H1 (cell line): ENCODE measurements at regions not wholly inside any gene's neighbourhood (a gene's known extent, or its start where the extent isn't known, plus 50 kb on each side); places are given as distances from the start of the nearest gene placed in this dataset.

Experiments used
- CTCF ChIA-PET: fragments of 300-600 bp; sonication (Branson Sonifier 250); formaldehyde crosslinking; loops from one replicate; lab custom pipeline; 2021; ENCODE audit not compliant: partially characterized antibody; lab: Charles Lee
- POLR2A ChIA-PET: fragments of 300-600 bp; sonication (Branson Sonifier 250); formaldehyde crosslinking; loops from one replicate; lab custom pipeline; 2021; ENCODE audit warnings: inconsistent platforms; ENCODE audit not compliant: partially characterized antibody; lab: Charles Lee
- DNase-seq, 2 experiments: peaks; one replicate each; pipeline versions ENCODE4 v3.0.0 to v3.0.0-alpha.2; 2010 to 2022; ENCODE audit warnings: low spot score in 2 of 2, low read depth in 1 of 2, mixed read lengths in 1 of 2
- FAIRE-seq: peaks from 2 replicates; lab custom pipeline; 2011; peaks lifted over from hg19 to GRCh38; lab: Jason Lieb, UNC
- H2AFZ ChIP-seq: 2 replicates; pipeline ENCODE4 v1.8.1; 2012; ENCODE audit warnings: low read length, inconsistent platforms
- H2AK5ac ChIP-seq: 2 replicates; pipeline ENCODE4 v1.6.1; 2013; ENCODE audit warnings: low read depth, low read length
- H2BK120ac ChIP-seq: replicated peaks from 2 replicates; pipeline ENCODE3; 2013; ENCODE audit warnings: low read depth, low read length, inconsistent platforms
- H2BK12ac ChIP-seq: 2 replicates; pipeline ENCODE4 v1.6.1; 2013; ENCODE audit warnings: low read depth, low read length
- H2BK15ac ChIP-seq: 2 replicates; pipeline ENCODE4 v1.6.1; 2013; ENCODE audit warnings: low read length
- H2BK20ac ChIP-seq: 2 replicates; pipeline ENCODE4 v1.6.1; 2013; ENCODE audit warnings: low read length
- H2BK5ac ChIP-seq: 2 replicates; pipeline ENCODE4 v1.6.1; 2013; ENCODE audit warnings: low read depth, low read length
- H3K14ac ChIP-seq: 2 replicates; pipeline ENCODE4 v1.6.1; 2013; ENCODE audit warnings: inconsistent platforms; ENCODE audit not compliant: insufficient read length
- H3K18ac ChIP-seq: 2 replicates; pipeline ENCODE4 v1.6.1; 2013; ENCODE audit warnings: low read length; ENCODE audit errors: extremely low read depth
- H3K23ac ChIP-seq: 2 replicates; pipeline ENCODE4 v1.6.1; 2013; ENCODE audit warnings: inconsistent platforms; ENCODE audit not compliant: insufficient read length
- H3K23me2 ChIP-seq: 2 replicates; pipeline ENCODE4 v1.6.1; 2013; ENCODE audit warnings: low read depth, low read length
- H3K27ac ChIP-seq: 2 replicates; pipeline ENCODE4 v1.6.1; 2011; ENCODE audit warnings: low read depth, low read length, inconsistent platforms
- H3K27me3 ChIP-seq, 4 experiments: replicated peaks in 1 of 4; 1 replicate in 1 of 4; 2 replicates in 3 of 4; pipeline versions ENCODE4 v1.6.1 to v1.8.1; 2011 to 2013; ENCODE audit warnings: low read length in 3 of 4, mild to moderate bottlenecking in 3 of 4, inconsistent platforms in 2 of 4, mixed read lengths in 2 of 4, moderate library complexity in 1 of 4; ENCODE audit not compliant: control insufficient read depth in 3 of 4, insufficient read depth in 3 of 4; ENCODE audit errors: extremely low read depth in 1 of 4
- H3K36me3 ChIP-seq, 4 experiments: 2 replicates each; pipeline versions ENCODE4 v1.6.1 to v1.8.1; 2011 to 2013; ENCODE audit warnings: mild to moderate bottlenecking in 4 of 4, low read length in 3 of 4, moderate library complexity in 2 of 4, control low read depth in 1 of 4, inconsistent platforms in 1 of 4; ENCODE audit not compliant: insufficient read depth in 4 of 4, control insufficient read depth in 2 of 4
- H3K4ac ChIP-seq: replicated peaks from 2 replicates; pipeline ENCODE3; 2013; ENCODE audit warnings: low read length, low read depth, mixed read lengths, inconsistent platforms; ENCODE audit not compliant: insufficient read length
- H3K4me1 ChIP-seq, 4 experiments: replicated peaks in 1 of 4; 1 replicate in 1 of 4; 2 replicates in 3 of 4; pipeline versions ENCODE4 v1.6.1 to v1.8.1; 2011 to 2013; ENCODE audit warnings: low read length in 3 of 4, inconsistent platforms in 2 of 4, mixed read lengths in 1 of 4; ENCODE audit not compliant: insufficient read depth in 4 of 4, control insufficient read depth in 3 of 4
- H3K4me2 ChIP-seq, 2 experiments: 2 replicates each; pipeline versions ENCODE4 v1.6.1 to v1.8.1; 2011 to 2013; ENCODE audit warnings: low read depth in 2 of 2, low read length in 2 of 2, control low read depth in 1 of 2, inconsistent platforms in 1 of 2, mild to moderate bottlenecking in 1 of 2; ENCODE audit not compliant: insufficient read depth in 1 of 2
- H3K4me3 ChIP-seq, 4 experiments: fragments of 200-600, 300-600 bp in 1 of 4; sonication (generic), shearing (Covaris generic), sonication (Bioruptor Twin) in 1 of 4; 2 replicates each; pipeline versions ENCODE4 v1.5.1 to v1.8.1; 2011 to 2016; ENCODE audit warnings: low read length in 4 of 4, low read depth in 3 of 4, control low read depth in 2 of 4, inconsistent platforms in 2 of 4, mild to moderate bottlenecking in 2 of 4, mixed read lengths in 1 of 4, moderate library complexity in 1 of 4; ENCODE audit not compliant: insufficient read depth in 2 of 4; ENCODE audit errors: extremely low read depth in 1 of 4
- H3K56ac ChIP-seq: replicated peaks from 2 replicates; pipeline ENCODE3; 2013; ENCODE audit warnings: low read depth, mild to moderate bottlenecking, mixed read lengths, low read length, inconsistent platforms; ENCODE audit not compliant: insufficient read length
- H3K79me1 ChIP-seq: 2 replicates; pipeline ENCODE4 v1.6.1; 2013; ENCODE audit warnings: low read depth, low read length, control low read depth
- H3K79me2 ChIP-seq, 2 experiments: 2 replicates each; pipeline versions ENCODE4 v1.6.1 to v1.8.1; 2012 to 2013; ENCODE audit warnings: low read length in 2 of 2, mild to moderate bottlenecking in 2 of 2, inconsistent platforms in 1 of 2; ENCODE audit not compliant: insufficient read depth in 2 of 2, control insufficient read depth in 1 of 2
- H3K9ac ChIP-seq, 4 experiments: replicated peaks in 1 of 4; 1 replicate in 1 of 4; 2 replicates in 3 of 4; pipeline versions ENCODE4 v1.6.1 to v1.8.1; 2011 to 2013; ENCODE audit warnings: low read depth in 3 of 4, low read length in 3 of 4, control low read depth in 2 of 4, mild to moderate bottlenecking in 2 of 4, moderate library complexity in 2 of 4, inconsistent platforms in 1 of 4; ENCODE audit errors: extremely low read depth in 1 of 4
- H3K9me3 ChIP-seq, 2 experiments: 2 replicates each; pipeline versions ENCODE4 v1.6.1 to v1.8.1; 2012 to 2013; ENCODE audit warnings: mild to moderate bottlenecking in 2 of 2, moderate library complexity in 2 of 2, control low read depth in 1 of 2, inconsistent platforms in 1 of 2, low read depth in 1 of 2, low read length in 1 of 2, mixed read lengths in 1 of 2; ENCODE audit not compliant: insufficient read depth in 2 of 2
- H4K20me1 ChIP-seq, 2 experiments: replicated peaks in 1 of 2; 2 replicates each; pipeline versions ENCODE3 to v1.8.1; 2011 to 2013; ENCODE audit warnings: inconsistent platforms in 2 of 2, low read length in 2 of 2, mild to moderate bottlenecking in 1 of 2; ENCODE audit not compliant: insufficient read depth in 2 of 2, control insufficient read depth in 1 of 2
- H4K5ac ChIP-seq: 2 replicates; pipeline ENCODE4 v1.6.1; 2013; ENCODE audit warnings: low read length, low read depth, mixed read lengths, inconsistent platforms; ENCODE audit not compliant: insufficient read length
- H4K8ac ChIP-seq: 2 replicates; pipeline ENCODE4 v1.8.0; 2013; ENCODE audit warnings: mild to moderate bottlenecking, moderate library complexity, low read length, inconsistent platforms; ENCODE audit not compliant: insufficient read depth; ENCODE audit errors: extremely low read depth
- H4K91ac ChIP-seq: replicated peaks from 2 replicates; pipeline ENCODE3; 2013; ENCODE audit warnings: low read length, mixed read lengths, inconsistent platforms; ENCODE audit not compliant: insufficient read length
- CBX8 ChIP-seq: fragments of 300-800, 300-1000 bp; sonication (generic); IDR thresholded peaks from 2 replicates; pipeline ENCODE4 v1.7.1; 2016; ENCODE audit warnings: low read depth, low read length, borderline replicate concordance
- GABPA ChIP-seq: IDR thresholded peaks from 2 replicates; pipeline ENCODE4 v1.6.1; 2011; ENCODE audit warnings: mild to moderate bottlenecking, low read length, moderate library complexity, borderline replicate concordance; ENCODE audit not compliant: insufficient read depth
- POLR2AphosphoS5 ChIP-seq: IDR thresholded peaks from 2 replicates; pipeline ENCODE4 v1.6.1; 2011; ENCODE audit warnings: low read depth, low read length
- SAP30 ChIP-seq: fragments of 300-600 bp; sonication (generic); IDR thresholded peaks from 2 replicates; pipeline ENCODE4 v1.7.1; 2012; ENCODE audit warnings: low read length, moderate library complexity, mild to moderate bottlenecking, inconsistent platforms; ENCODE audit not compliant: insufficient read depth, insufficient replicate concordance

DNA sequence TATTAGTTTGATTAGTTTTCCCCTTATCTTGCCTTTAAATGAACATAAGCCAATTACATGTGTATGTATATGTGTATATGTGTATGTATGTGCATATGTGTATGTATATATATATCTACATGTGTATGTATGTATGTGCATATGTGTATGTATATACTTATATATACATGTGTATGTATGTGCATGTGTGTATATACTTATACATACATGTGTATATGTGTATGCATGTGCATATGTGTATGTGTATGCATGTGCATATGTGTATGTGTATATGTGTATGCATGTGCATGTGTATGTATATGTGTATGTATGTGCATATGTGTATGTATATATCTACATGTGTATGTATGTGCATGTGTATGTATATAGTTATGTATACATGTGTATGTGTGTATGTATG, 65.5 kb upstream of the CCT8L2 start:
- H4K20me1 ChIP-seq: no peaks in the 10 kb centered on the region
- no peak overlapping the region for H2BK12ac ChIP-seq
- H2BK15ac ChIP-seq: no peak overlapping the region
- no peak overlapping the region for H4K5ac ChIP-seq
- no peak overlapping the region for H2AFZ ChIP-seq
- H3K4me2 ChIP-seq: no peak overlapping the region
- no peak overlapping the region for H2AK5ac ChIP-seq
- H2BK20ac ChIP-seq: no peak overlapping the region
- ChIA-PET CTCF (no interaction called here), POLR2A (no interaction called here)
- no peaks in the 10 kb centered on the region for H3K79me1 ChIP-seq
- H3K27me3 ChIP-seq: no peaks in the 10 kb centered on the region
- no peak overlapping the region for H3K4me3 ChIP-seq
- no peak overlapping the region for H2BK120ac ChIP-seq
- H3K9ac ChIP-seq: no peak overlapping the region
- H4K91ac ChIP-seq: no peak overlapping the region
- H3K14ac ChIP-seq: no peak overlapping the region
- H3K56ac ChIP-seq: no peak overlapping the region
- FAIRE-seq (no peak), DNase-seq (no peak)
- no peaks in the 10 kb centered on the region for H3K36me3 ChIP-seq
- H3K4ac ChIP-seq: no peak overlapping the region
- H4K8ac ChIP-seq: no peak overlapping the region
- no peak overlapping the region for H3K23ac ChIP-seq
- no peaks in the 10 kb centered on the region for H3K23me2 ChIP-seq
- no peaks in the 10 kb centered on the region for H3K79me2 ChIP-seq
- no peaks in the 10 kb centered on the region for H3K4me1 ChIP-seq
- H3K9me3 ChIP-seq: peaks cover 19 to 41% of the 10 kb centered on the region in 2 experiments
- no peak overlapping the region for H2BK5ac ChIP-seq
- H3K27ac ChIP-seq: no peak overlapping the region
- no peak overlapping the region for H3K18ac ChIP-seq
- TF ChIP-seq SAP30 (no peak), POLR2AphosphoS5 (no peak), GABPA (no peak), CBX8 (no peak)
